Lung (tissue), 11 donors: ENCODE measurements at regions not wholly inside any gene's neighbourhood (a gene's known extent, or its start where the extent isn't known, plus 50 kb on each side); places are given as distances from the start of the nearest gene placed in this dataset.

Experiments used
- ATAC-seq: fragments of 200-7000 bp; cut with Tn5 transposase; one replicate; pipeline ENCODE4 v1.9.1; 2020; ENCODE audit warnings: moderate number of reproducible peaks; ENCODE audit not compliant: insufficient read depth, low FRiP score
- DNase-seq, 3 donors: peaks; one replicate each; pipeline ENCODE4 v3.0.0-alpha.2; 2013 to 2017
- H3K27ac ChIP-seq, 2 donors: one replicate each; pipeline ENCODE4 v1.5.1; 2013; ENCODE audit warnings: mild to moderate bottlenecking in 2 of 2, moderate library complexity in 2 of 2, control low read depth in 1 of 2, inconsistent platforms in 1 of 2, low read depth in 1 of 2, low read length in 1 of 2
- H3K27me3 ChIP-seq, 3 donors: one replicate each; pipeline ENCODE4 v1.5.1; 2013; ENCODE audit warnings: low read length in 2 of 3; ENCODE audit not compliant: control insufficient read depth in 3 of 3, insufficient read depth in 3 of 3
- H3K36me3 ChIP-seq, 4 donors: one replicate each; pipeline ENCODE4 v1.5.1; 2013; ENCODE audit warnings: low read length in 4 of 4, mild to moderate bottlenecking in 1 of 4, moderate library complexity in 1 of 4; ENCODE audit not compliant: control insufficient read depth in 4 of 4, insufficient read depth in 4 of 4
- H3K4me1 ChIP-seq, 5 donors: one replicate each; pipeline ENCODE4 v1.5.1; 2013; ENCODE audit warnings: low read length in 5 of 5, mild to moderate bottlenecking in 2 of 5, moderate library complexity in 1 of 5; ENCODE audit not compliant: control insufficient read depth in 5 of 5, insufficient read depth in 5 of 5
- H3K4me3 ChIP-seq: one replicate; pipeline ENCODE4 v1.5.1; 2013; ENCODE audit warnings: mild to moderate bottlenecking, control low read depth, moderate library complexity
- H3K9ac ChIP-seq, 2 donors: one replicate each; pipeline ENCODE4 v1.5.1; 2013; ENCODE audit warnings: low read length in 2 of 2, control low read depth in 1 of 2; ENCODE audit not compliant: insufficient read depth in 1 of 2
- H3K9me3 ChIP-seq, 4 donors: one replicate each; pipeline ENCODE4 v1.5.1; 2013; ENCODE audit warnings: low read length in 3 of 4, mild to moderate bottlenecking in 1 of 4, moderate library complexity in 1 of 4; ENCODE audit not compliant: control insufficient read depth in 4 of 4, insufficient read depth in 3 of 4
- WGBS, 2 donors: extraction: QIAGEN DNeasy Blood & Tissue Kit; methylation state at CpG; one replicate each; pipeline ENCODE4 v1.1.7; 2013; 5-methylcytosine and 5-hydroxymethylcytosine counted together
- TF ChIP-seq, protein P1 (sequence below): IDR thresholded peaks from 2 replicates; pipeline ENCODE4 v1.5.1; 2012; ENCODE audit warnings: mild to moderate bottlenecking; ENCODE audit errors: control extremely low read depth, extremely low read depth
- donor health status: control.
- donor health status: control.
- donor health status: Bipolar disorder and iron deficiency.
- donor health status: healthy.
- donor health status: DM: yes; HTN: yes; CAD: no.

- TF ChIP-seq, protein P1, sequence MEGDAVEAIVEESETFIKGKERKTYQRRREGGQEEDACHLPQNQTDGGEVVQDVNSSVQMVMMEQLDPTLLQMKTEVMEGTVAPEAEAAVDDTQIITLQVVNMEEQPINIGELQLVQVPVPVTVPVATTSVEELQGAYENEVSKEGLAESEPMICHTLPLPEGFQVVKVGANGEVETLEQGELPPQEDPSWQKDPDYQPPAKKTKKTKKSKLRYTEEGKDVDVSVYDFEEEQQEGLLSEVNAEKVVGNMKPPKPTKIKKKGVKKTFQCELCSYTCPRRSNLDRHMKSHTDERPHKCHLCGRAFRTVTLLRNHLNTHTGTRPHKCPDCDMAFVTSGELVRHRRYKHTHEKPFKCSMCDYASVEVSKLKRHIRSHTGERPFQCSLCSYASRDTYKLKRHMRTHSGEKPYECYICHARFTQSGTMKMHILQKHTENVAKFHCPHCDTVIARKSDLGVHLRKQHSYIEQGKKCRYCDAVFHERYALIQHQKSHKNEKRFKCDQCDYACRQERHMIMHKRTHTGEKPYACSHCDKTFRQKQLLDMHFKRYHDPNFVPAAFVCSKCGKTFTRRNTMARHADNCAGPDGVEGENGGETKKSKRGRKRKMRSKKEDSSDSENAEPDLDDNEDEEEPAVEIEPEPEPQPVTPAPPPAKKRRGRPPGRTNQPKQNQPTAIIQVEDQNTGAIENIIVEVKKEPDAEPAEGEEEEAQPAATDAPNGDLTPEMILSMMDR: no peak
- H3K36me3 ChIP-seq: no peaks in the 10 kb centered on the region
- ATAC-seq (no peak), DNase-seq (no peak)
- H3K4me1 ChIP-seq: no peaks in the 10 kb centered on the region
- WGBS, 2 donors: 43 to 47% methylated on average over 4 of the region's 4 CpGs
- no peaks in the 10 kb centered on the region for H3K27me3 ChIP-seq
- no peak overlapping the region for H3K9ac ChIP-seq
- peaks cover 0 to 2% (median 0%) of the 10 kb centered on the region in 4 donors for H3K9me3 ChIP-seq
- H3K27ac ChIP-seq: no peak overlapping the region
- H3K4me3 ChIP-seq: no peak overlapping the region
These were observed 894.2 kb upstream of the ATXN8OS start for GRCh38 chr13:69213396-69213795.

DNA sequence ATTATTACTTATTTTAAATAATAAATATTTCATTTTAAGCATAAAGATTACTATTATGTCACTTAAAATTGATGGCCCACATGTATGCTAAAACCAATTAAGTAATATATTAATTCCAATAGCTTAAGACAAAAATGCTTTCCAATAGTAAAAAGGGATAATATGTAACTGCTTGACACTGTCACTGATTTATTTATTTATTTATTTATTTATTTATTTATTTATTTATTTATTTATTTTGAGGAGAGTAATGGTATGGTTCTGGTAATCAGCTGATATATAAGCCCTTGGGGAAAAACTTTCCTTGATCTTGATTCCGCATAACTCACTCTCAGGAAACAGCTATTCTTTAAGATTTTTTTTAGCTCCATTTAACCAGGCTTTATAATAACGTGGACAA, 903.0 kb upstream of the ATXN8OS start:
- no peak for ATAC-seq
- Histone ChIP-seq H3K4me3 (no peak overlapping the region), H3K27me3 (no peaks in the 10 kb centered on the region), H3K36me3 (no peaks in the 10 kb centered on the region), H3K27ac (no peak overlapping the region), H3K9ac (no peak overlapping the region), H3K4me1 (no peaks in the 10 kb centered on the region), H3K9me3 (no peaks in the 10 kb centered on the region)
- no peak for DNase-seq
- 40 to 84% methylated on average over 2 of the region's 2 CpGs for WGBS, 2 donors
- TF ChIP-seq, protein P1: no peak

- WGBS, 2 donors: 69 to 84% methylated on average over 1 of the region's 1 CpG
- no peaks in the 10 kb centered on the region for H3K4me1 ChIP-seq
- H3K9ac ChIP-seq: no peak overlapping the region
- ATAC-seq (no peak), DNase-seq (no peak)
- no peaks in the 10 kb centered on the region for H3K9me3 ChIP-seq
- H3K4me3 ChIP-seq: no peak overlapping the region
- TF ChIP-seq, protein P1: no peak
- H3K27me3 ChIP-seq: no peaks in the 10 kb centered on the region
- no peaks in the 10 kb centered on the region for H3K36me3 ChIP-seq
- no peak overlapping the region for H3K27ac ChIP-seq
These were observed 904.6 kb upstream of the ATXN8OS start for GRCh38 chr13:69202996-69203395.

DNA sequence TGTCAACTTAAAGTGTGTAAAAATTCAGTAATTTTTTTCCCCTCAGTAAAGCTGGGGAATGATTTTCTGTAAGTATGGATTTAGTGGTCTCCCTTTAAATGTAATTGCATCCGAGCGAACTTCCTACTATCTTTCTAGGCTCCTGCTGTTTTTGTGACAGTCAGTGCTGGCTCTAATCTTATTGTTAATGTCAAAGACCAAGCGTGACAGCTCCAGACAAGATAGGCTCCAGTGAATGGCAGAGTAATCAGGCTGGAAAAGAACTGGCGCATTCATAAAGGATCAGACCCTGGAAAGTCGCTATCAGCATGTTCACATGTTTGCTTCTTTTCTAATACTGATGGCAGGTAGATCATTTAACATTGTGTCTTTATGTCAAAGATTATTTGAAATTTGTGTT, 908.0 kb upstream of the ATXN8OS start:
- WGBS, 2 donors: 68 to 81% methylated on average over 5 of the region's 5 CpGs
- H3K4me1 ChIP-seq: no peaks in the 10 kb centered on the region
- no peak overlapping the region for H3K4me3 ChIP-seq
- no peaks in the 10 kb centered on the region for H3K27me3 ChIP-seq
- H3K9me3 ChIP-seq: no peaks in the 10 kb centered on the region
- ATAC-seq: no peak
- no peak for DNase-seq
- H3K36me3 ChIP-seq: no peaks in the 10 kb centered on the region
- H3K9ac ChIP-seq: no peak overlapping the region
- TF ChIP-seq, protein P1: no peak
- no peak overlapping the region for H3K27ac ChIP-seq
